OCI-LY1 (cell line): ENCODE measurements at regions not wholly inside any gene's neighbourhood (a gene's known extent, or its start where the extent isn't known, plus 50 kb on each side); places are given as distances from the start of the nearest gene placed in this dataset.

Source experiments
- H2AFZ ChIP-seq: fragments of 200-600 bp; sonication (generic), shearing (Covaris generic); 2 replicates; pipeline ENCODE4 v1.6.0; 2014; ENCODE audit warnings: antibody characterized with exemption, mild to moderate bottlenecking, low read length
- H3F3A ChIP-seq: fragments of 200-600 bp; sonication (generic), shearing (Covaris generic); 2 replicates; pipeline ENCODE4 v1.6.0; 2014; ENCODE audit warnings: mild to moderate bottlenecking, antibody characterized with exemption, low read length, moderate library complexity; ENCODE audit not compliant: insufficient read depth
- H3K27ac ChIP-seq: fragments of 200-600 bp; sonication (generic); 2 replicates; pipeline ENCODE4 v1.5.1; 2014; ENCODE audit warnings: low read length, mixed run types, mild to moderate bottlenecking, low read depth; ENCODE audit not compliant: poor library complexity, severe bottlenecking
- H3K27me3 ChIP-seq: fragments of 200-600 bp; sonication (generic); 2 replicates; pipeline ENCODE4 v1.6.0; 2014; ENCODE audit warnings: antibody characterized with exemption, mild to moderate bottlenecking, low read length, moderate library complexity; ENCODE audit not compliant: insufficient read depth
- H3K36me3 ChIP-seq: fragments of 200-600 bp; sonication (generic); 2 replicates; pipeline ENCODE4 v1.6.1; 2014; ENCODE audit warnings: mild to moderate bottlenecking, antibody characterized with exemption, low read length, moderate library complexity, mixed read lengths; ENCODE audit not compliant: insufficient read depth
- H3K4me1 ChIP-seq: fragments of 200-600 bp; sonication (generic); 2 replicates; pipeline ENCODE4 v1.5.1; 2014; ENCODE audit warnings: mild to moderate bottlenecking, low read length, moderate library complexity; ENCODE audit not compliant: insufficient read depth, severe bottlenecking
- H3K4me2 ChIP-seq: fragments of 200-600 bp; sonication (generic), shearing (Covaris generic); 2 replicates; pipeline ENCODE4 v1.6.1; 2014; ENCODE audit warnings: low read length
- H3K4me3 ChIP-seq: fragments of 200-600 bp; sonication (generic); 2 replicates; pipeline ENCODE4 v1.5.1; 2014; ENCODE audit warnings: low read length, low read depth, mild to moderate bottlenecking, mixed read lengths; ENCODE audit not compliant: poor library complexity, severe bottlenecking
- H3K79me2 ChIP-seq: fragments of 200-600 bp; shearing (Covaris generic); 2 replicates; pipeline ENCODE4 v1.6.1; 2016; ENCODE audit warnings: mixed run types, low read length, mixed read lengths; ENCODE audit not compliant: insufficient read depth
- H3K9ac ChIP-seq: fragments of 200-600 bp; sonication (generic), shearing (Covaris generic); 2 replicates; pipeline ENCODE4 v1.6.1; 2014; ENCODE audit warnings: mild to moderate bottlenecking, low read length, mixed read lengths
- H3K9me2 ChIP-seq: fragments of 200-600 bp; sonication (generic), shearing (Covaris generic); 2 replicates; pipeline ENCODE4 v1.6.1; 2014; ENCODE audit warnings: low read depth, mild to moderate bottlenecking, low read length, mixed read lengths
- H3K9me3 ChIP-seq: fragments of 200-600 bp; shearing (Covaris generic); 2 replicates; pipeline ENCODE4 v1.6.1; 2014; ENCODE audit warnings: low read length, mixed read lengths
- H4K20me1 ChIP-seq: fragments of 200-600 bp; sonication (generic), shearing (Covaris generic); 2 replicates; pipeline ENCODE4 v1.6.0; 2016; ENCODE audit warnings: mild to moderate bottlenecking, low read length; ENCODE audit not compliant: insufficient read depth
- CTCF ChIP-seq: fragments of 200-600 bp; sonication (generic), shearing (Covaris generic); IDR thresholded peaks from 2 replicates; pipeline ENCODE4 v1.5.1; 2017; ENCODE audit warnings: mild to moderate bottlenecking, antibody characterized with exemption, low read length, moderate library complexity, mixed read lengths
- EZH2 ChIP-seq: fragments of 200-600 bp; sonication (generic), shearing (Covaris generic); IDR thresholded peaks from 2 replicates; pipeline ENCODE4 v1.8.0; 2017; ENCODE audit warnings: borderline replicate concordance, mixed run types, mild to moderate bottlenecking, antibody characterized with exemption, low read length, moderate library complexity, mixed read lengths

- Histone ChIP-seq H3K4me3 (no peak overlapping the region), H3K9ac (no peak overlapping the region), H3K4me2 (no peak overlapping the region), H3K27ac (no peak overlapping the region), H3K9me2 (no peaks in the 10 kb centered on the region), H3K36me3 (no peaks in the 10 kb centered on the region), H3F3A (no peaks in the 10 kb centered on the region), H2AFZ (no peak overlapping the region), H3K9me3 (no peaks in the 10 kb centered on the region), H3K27me3 (no peaks in the 10 kb centered on the region; the same call in 1 of the 2 replicates), H3K79me2 (no peaks in the 10 kb centered on the region), H3K4me1 (no peaks in the 10 kb centered on the region), H4K20me1 (no peaks in the 10 kb centered on the region)
- TF ChIP-seq EZH2: no peak
- TF ChIP-seq CTCF: no peak
Measured at GRCh38 chr15:66647358-66647757, 54.7 kb upstream of the SMAD6 start.

GRCh38 chr15:66648588-66648987, 53.4 kb upstream of the SMAD6 start:
- Histone ChIP-seq H3K79me2 (no peaks in the 10 kb centered on the region), H3K4me2 (no peak overlapping the region), H4K20me1 (no peaks in the 10 kb centered on the region), H3K27ac (no peak overlapping the region), H3K27me3 (peaks cover under 1% of the 10 kb centered on the region; the same call in 1 of the 2 replicates), H3K4me3 (no peak overlapping the region), H2AFZ (no peak overlapping the region), H3K9me3 (no peaks in the 10 kb centered on the region), H3K4me1 (no peaks in the 10 kb centered on the region), H3K9ac (no peak overlapping the region), H3F3A (no peaks in the 10 kb centered on the region), H3K36me3 (no peaks in the 10 kb centered on the region), H3K9me2 (no peaks in the 10 kb centered on the region)
- TF ChIP-seq CTCF: no peak
- no peak for TF ChIP-seq EZH2

GRCh38 chr15:66649235-66649984, 52.6 kb upstream of the SMAD6 start:
- no peaks in the 10 kb centered on the region for H3F3A ChIP-seq
- H3K9me3 ChIP-seq: no peaks in the 10 kb centered on the region
- peaks cover 5% of the 10 kb centered on the region; the same call in 1 of the 2 replicates for H3K27me3 ChIP-seq
- no peak overlapping the region for H3K4me2 ChIP-seq
- no peaks in the 10 kb centered on the region for H3K4me1 ChIP-seq
- H3K36me3 ChIP-seq: no peaks in the 10 kb centered on the region
- no peaks in the 10 kb centered on the region for H3K9me2 ChIP-seq
- no peak overlapping the region for H3K4me3 ChIP-seq
- H3K79me2 ChIP-seq: no peaks in the 10 kb centered on the region
- no peak overlapping the region for H3K9ac ChIP-seq
- no peak overlapping the region for H3K27ac ChIP-seq
- no peaks in the 10 kb centered on the region for H4K20me1 ChIP-seq
- H2AFZ ChIP-seq: no peak overlapping the region
- no peak for TF ChIP-seq CTCF
- TF ChIP-seq EZH2: no peak
